GM12892 (cell line): ENCODE measurements at regions not wholly inside any gene's neighbourhood (a gene's known extent, or its start where the extent isn't known, plus 50 kb on each side); places are given as distances from the start of the nearest gene placed in this dataset.

Experiments used
- POLR2A ChIP-seq: IDR thresholded peaks from 2 replicates; pipeline ENCODE4 v1.6.1; 2011; ENCODE audit warnings: low read depth, low read length, control low read depth
- POLR2AphosphoS5 ChIP-seq: IDR thresholded peaks from 2 replicates; pipeline ENCODE4 v1.6.1; 2011; ENCODE audit warnings: low read depth, low read length, control low read depth

DNA sequence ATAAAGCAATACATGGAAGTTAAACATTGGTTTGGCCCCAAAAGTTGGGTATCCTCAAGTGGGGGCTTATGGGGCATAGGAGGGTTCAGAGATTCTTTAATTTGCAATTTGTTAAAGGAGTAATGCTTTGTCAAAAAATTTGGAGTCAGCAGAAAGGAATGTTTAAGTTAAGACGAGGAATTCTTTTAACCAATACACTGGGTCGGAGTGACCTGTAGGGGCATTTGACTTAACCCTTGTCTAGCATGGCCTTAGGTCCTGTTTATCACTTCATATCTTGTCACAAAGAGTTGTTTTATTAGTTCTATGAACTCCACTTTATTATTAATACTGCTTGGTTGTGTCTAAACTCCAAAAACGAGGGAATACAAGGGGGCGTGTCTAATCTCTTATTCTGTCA lies 656.1 kb upstream of the RORB start:
- TF ChIP-seq POLR2A (no peak), POLR2AphosphoS5 (no peak)
